ENCODE measurements at regions not wholly inside any gene's neighbourhood (a gene's known extent, or its start where the extent isn't known, plus 50 kb on each side); places are given as distances from the start of the nearest gene placed in this dataset.

GRCh38 chr6:160863782-160864181 is 127.8 kb upstream of the MAP3K4 start:
- no peak for TF ChIP-seq CTCF (IDR thresholded peaks at IDR 0.05)
- no peak for TF ChIP-seq POLR2A (IDR thresholded peaks at IDR 0.05)
